Prostate gland (tissue), 2 donors: ENCODE measurements at regions not wholly inside any gene's neighbourhood (a gene's known extent, or its start where the extent isn't known, plus 50 kb on each side); places are given as distances from the start of the nearest gene placed in this dataset.

ENCODE experiments used
- DNase-seq: peaks from one replicate; pipeline ENCODE4 v3.0.0-alpha.2; 2019; ENCODE audit warnings: low spot score
- H3K27ac ChIP-seq, 2 donors: fragments of 200-600 bp; sonication (generic); 2 replicates each; pipeline ENCODE4 v1.5.1; 2017 to 2019
- H3K27me3 ChIP-seq: fragments of 200-600 bp; sonication (generic); replicated peaks from 2 replicates; pipeline ENCODE4 v1.5.1; 2019; ENCODE audit not compliant: insufficient read depth
- H3K36me3 ChIP-seq, 2 donors: fragments of 200-600 bp; sonication (generic); 1 replicate in 1 of 2; 2 replicates in 1 of 2; pipeline versions ENCODE4 v1.5.1 to v1.8.1; 2017 to 2019
- H3K4me1 ChIP-seq: fragments of 200-600 bp; sonication (generic); replicated peaks from 2 replicates; pipeline ENCODE4 v1.5.1; 2019
- H3K4me3 ChIP-seq, 2 donors: fragments of 200-600 bp; sonication (generic); 2 replicates each; pipeline ENCODE4 v1.5.1; 2017 to 2019
- H3K9me3 ChIP-seq: fragments of 200-600 bp; sonication (generic); 2 replicates; pipeline ENCODE4 v1.5.1; 2017
- CTCF ChIP-seq, 4 experiments: fragments of 200-600 bp in 2 of 4; fragments of 450-650 bp in 2 of 4; sonication (generic) in 2 of 4; IDR thresholded peaks; 1 replicate in 3 of 4; 2 replicates in 1 of 4; pipeline ENCODE4 v1.5.1; 2016 to 2019; ENCODE audit warnings: antibody characterized with exemption in 4 of 4, mild to moderate bottlenecking in 2 of 4, moderate library complexity in 2 of 4
- POLR2A ChIP-seq: fragments of 450-650 bp; IDR thresholded peaks from one replicate; pipeline ENCODE4 v1.6.1; 2016; ENCODE audit warnings: antibody characterized with exemption, mild to moderate bottlenecking
- POLR2AphosphoS5 ChIP-seq: sonication (generic); formaldehyde crosslinking; IDR thresholded peaks from one replicate; pipeline ENCODE4 v1.6.1; 2017; ENCODE audit warnings: antibody characterized with exemption
- WGBS: methylation state at CpG from one replicate; pipeline ENCODE4 v1.1.5; 2018; 5-methylcytosine and 5-hydroxymethylcytosine counted together
- intact Hi-C: fragments of 100-400 bp; cut with DNase I; formaldehyde crosslinking; loops from one replicate; pipeline ENCODE4 v1.14.2; 2022

GRCh38 chrX:124842205-124842604 lies 477.5 kb upstream of the TEX13C start:
- WGBS: 57% methylated on average over 2 of the region's 2 CpGs
- H3K27me3 ChIP-seq: no peaks in the 10 kb centered on the region
- no peak overlapping the region for H3K27ac ChIP-seq
- TF ChIP-seq POLR2A (no peak), CTCF (IDR thresholded peaks at IDR 0.05) (no peak), POLR2AphosphoS5 (no peak)
- no peaks in the 10 kb centered on the region for H3K4me1 ChIP-seq
- intact Hi-C loops: no loop called here
- no peaks in the 10 kb centered on the region for H3K9me3 ChIP-seq
- H3K36me3 ChIP-seq: no peaks in the 10 kb centered on the region
- no peak for DNase-seq
- H3K4me3 ChIP-seq: no peak overlapping the region

- DNase-seq: no peak
- Histone ChIP-seq H3K36me3 (no peaks in the 10 kb centered on the region), H3K4me1 (no peaks in the 10 kb centered on the region), H3K4me3 (no peak overlapping the region), H3K9me3 (no peaks in the 10 kb centered on the region), H3K27ac (no peak overlapping the region), H3K27me3 (no peaks in the 10 kb centered on the region)
- WGBS: 46% methylated on average over 5 of the region's 5 CpGs
- TF ChIP-seq CTCF (IDR thresholded peaks at IDR 0.05) (no peak), POLR2A (no peak), POLR2AphosphoS5 (no peak)
- intact Hi-C loops: no loop called here
These were observed 458.9 kb upstream of the TEX13C start for GRCh38 chrX:124860736-124861135.

- TF ChIP-seq POLR2A (no peak), CTCF (IDR thresholded peaks at IDR 0.05) (no peak), POLR2AphosphoS5 (no peak)
- no peak overlapping the region for H3K27ac ChIP-seq
- H3K36me3 ChIP-seq: no peaks in the 10 kb centered on the region
- H3K27me3 ChIP-seq: no peaks in the 10 kb centered on the region
- no peaks in the 10 kb centered on the region for H3K9me3 ChIP-seq
- H3K4me1 ChIP-seq: no peaks in the 10 kb centered on the region
- no peak for DNase-seq
- WGBS: 82% methylated on average over 3 of the region's 4 CpGs
- no peak overlapping the region for H3K4me3 ChIP-seq
- intact Hi-C loops: no loop called here
These were observed 457.4 kb upstream of the TEX13C start for GRCh38 chrX:124862301-124862700.

GRCh38 chrX:124863303-124863702 lies 456.4 kb upstream of the TEX13C start:
- Histone ChIP-seq H3K4me3 (no peak overlapping the region), H3K27me3 (no peaks in the 10 kb centered on the region), H3K27ac (no peak overlapping the region), H3K9me3 (no peaks in the 10 kb centered on the region), H3K4me1 (no peaks in the 10 kb centered on the region), H3K36me3 (no peaks in the 10 kb centered on the region)
- WGBS: 83% methylated on average over 5 of the region's 5 CpGs
- no peak for TF ChIP-seq POLR2AphosphoS5
- no peak for TF ChIP-seq POLR2A
- no peak for TF ChIP-seq CTCF (IDR thresholded peaks at IDR 0.05)
- intact Hi-C loops: no loop called here
- no peak for DNase-seq

- Histone ChIP-seq H3K4me1 (no peaks in the 10 kb centered on the region), H3K27me3 (no peaks in the 10 kb centered on the region), H3K36me3 (no peaks in the 10 kb centered on the region), H3K4me3 (no peak overlapping the region), H3K27ac (no peak overlapping the region), H3K9me3 (no peaks in the 10 kb centered on the region)
- WGBS: 54% methylated on average over 1 of the region's 1 CpG
- intact Hi-C loops: no loop called here
- no peak for DNase-seq
- TF ChIP-seq POLR2AphosphoS5: no peak
- no peak for TF ChIP-seq CTCF (IDR thresholded peaks at IDR 0.05)
- TF ChIP-seq POLR2A: no peak
These were observed 432.1 kb upstream of the TEX13C start for GRCh38 chrX:124887572-124887971.
